Endometrium (tissue), 2 donors: ENCODE measurements at regions not wholly inside any gene's neighbourhood (a gene's known extent, or its start where the extent isn't known, plus 50 kb on each side); places are given as distances from the start of the nearest gene placed in this dataset.

Experiments
- FAIRE-seq: peaks from 2 replicates; lab custom pipeline; 2012; peaks lifted over from hg19 to GRCh38; lab: Jason Lieb, UNC
- donor health status: control.
- donor health status: control.

- FAIRE-seq: no peak
Observed at GRCh38 chr2:8148260-8149006, 533.4 kb upstream of the ID2 start.

- no peak for FAIRE-seq
Observed at GRCh38 chr2:8149007-8149405, 532.9 kb upstream of the ID2 start.

- no peak for FAIRE-seq
Observed at GRCh38 chr2:8149985-8150539, 531.8 kb upstream of the ID2 start.

GRCh38 chr2:8151888-8152287 lies 530.0 kb upstream of the ID2 start:
- FAIRE-seq: no peak

- no peak for FAIRE-seq
Observed at GRCh38 chr2:8152392-8153257, 529.2 kb upstream of the ID2 start.

GRCh38 chr2:8153258-8153718 lies 528.6 kb upstream of the ID2 start:
- no peak for FAIRE-seq

GRCh38 chr2:8154270-8154669 lies 527.6 kb upstream of the ID2 start:
- FAIRE-seq: no peak

GRCh38 chr2:8154936-8155335 lies 526.9 kb upstream of the ID2 start:
- no peak for FAIRE-seq

GRCh38 chr2:8157621-8158430 lies 524.0 kb upstream of the ID2 start:
- no peak for FAIRE-seq

GRCh38 chr2:8158711-8159110 lies 523.1 kb upstream of the ID2 start:
- FAIRE-seq: no peak

- FAIRE-seq: no peak
Observed at GRCh38 chr2:8159211-8159965, 522.5 kb upstream of the ID2 start.

- FAIRE-seq: no peak
Observed at GRCh38 chr2:8159966-8160603, 521.8 kb upstream of the ID2 start.

- no peak for FAIRE-seq
Observed at GRCh38 chr2:8160959-8161358, 520.9 kb upstream of the ID2 start.

- no peak for FAIRE-seq
Observed at GRCh38 chr2:8162552-8162951, 519.3 kb upstream of the ID2 start.

- FAIRE-seq: no peak
Observed at GRCh38 chr2:8165550-8165949, 516.3 kb upstream of the ID2 start.

- no peak for FAIRE-seq
Observed at GRCh38 chr2:8168022-8168717, 513.7 kb upstream of the ID2 start.

GRCh38 chr2:8168876-8169424 lies 512.9 kb upstream of the ID2 start:
- FAIRE-seq: no peak

- no peak for FAIRE-seq
Observed at GRCh38 chr2:8169443-8169842, 512.4 kb upstream of the ID2 start.

- no peak for FAIRE-seq
Observed at GRCh38 chr2:8170552-8171327, 511.1 kb upstream of the ID2 start.
